ENCODE measurements at regions not wholly inside any gene's neighbourhood (a gene's known extent, or its start where the extent isn't known, plus 50 kb on each side); places are given as distances from the start of the nearest gene placed in this dataset.

DNA sequence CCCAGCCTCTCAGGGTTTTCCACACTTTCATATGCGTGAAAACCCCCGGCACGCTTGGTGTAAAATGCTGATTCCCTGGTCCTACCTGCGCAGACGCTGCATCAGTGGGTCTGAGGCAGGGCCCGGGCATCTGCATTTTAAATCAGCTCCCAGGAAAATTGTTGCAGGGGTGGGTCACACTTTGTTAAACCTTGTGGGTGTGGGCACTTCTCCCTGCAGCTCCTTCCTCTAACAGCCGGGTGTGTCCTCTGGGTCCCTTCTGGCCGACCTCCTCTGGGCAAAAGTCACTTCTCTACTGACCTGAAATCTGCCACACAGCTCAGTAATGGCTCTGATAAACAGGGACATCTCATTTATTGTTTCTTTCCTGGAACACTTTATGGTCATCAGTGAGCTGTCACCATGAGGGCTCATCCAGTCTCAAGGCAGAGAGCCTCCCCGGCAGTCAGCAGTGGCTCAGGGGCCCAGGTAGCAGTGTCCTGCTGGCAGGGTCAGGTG, 52.8 kb upstream of the TMPRSS2 start:
- TF ChIP-seq POLR2AphosphoS5 (IDR thresholded peaks at IDR 0.05; ENCODE audit: low read depth, low read length), result no peak
- TF ChIP-seq POU2F2 (IDR thresholded peaks at IDR 0.05; ENCODE audit: low read depth, low read length), result no peak
- TF ChIP-seq POLR2A (IDR thresholded peaks at IDR 0.05; ENCODE audit: low read depth, low read length), result no peak
- TF ChIP-seq SPI1 (IDR thresholded peaks at IDR 0.05; ENCODE audit: low read depth, low read length), result no peak
- TF ChIP-seq TAF1 (IDR thresholded peaks at IDR 0.05; ENCODE audit: low read depth, low read length), result no peak
- TF ChIP-seq PAX5 (IDR thresholded peaks at IDR 0.05; ENCODE audit: insufficient read depth, low read length, severe bottlenecking), result no peak

All from GM12891 (cell line).